GM23338 (cell line): ENCODE measurements at regions not wholly inside any gene's neighbourhood (a gene's known extent, or its start where the extent isn't known, plus 50 kb on each side); places are given as distances from the start of the nearest gene placed in this dataset.

ENCODE experiments used
- ATAC-seq: fragments of 200-7000 bp; cut with Tn5 transposase; 3 replicates; pipeline ENCODE4 v1.9.1; 2020
- DNase-seq: peaks from one replicate; pipeline ENCODE4 v3.0.0-alpha.2; 2015; ENCODE audit warnings: low spot score
- H2AFZ ChIP-seq: fragments of 200-600 bp; sonication (generic); 2 replicates; pipeline ENCODE4 v1.8.0; 2016; ENCODE audit warnings: antibody characterized with exemption, mild to moderate bottlenecking, moderate library complexity
- H3F3A ChIP-seq: fragments of 200-600 bp; sonication (generic); replicated peaks from 2 replicates; pipeline ENCODE4 v1.8.0; 2017; ENCODE audit warnings: antibody characterized with exemption, mixed run types, low read depth
- H3K27ac ChIP-seq: fragments of 200-600 bp; sonication (generic); 2 replicates; pipeline ENCODE4 v1.6.1; 2016; ENCODE audit warnings: low read depth
- H3K27me3 ChIP-seq: fragments of 200-600 bp; sonication (generic); 2 replicates; pipeline ENCODE4 v1.8.0; 2016; ENCODE audit warnings: mild to moderate bottlenecking, mixed run types, moderate library complexity; ENCODE audit not compliant: insufficient read depth
- H3K36me3 ChIP-seq: fragments of 200-600 bp; sonication (generic); 2 replicates; pipeline ENCODE4 v1.8.0; 2016; ENCODE audit warnings: mild to moderate bottlenecking; ENCODE audit not compliant: insufficient read depth
- H3K4me1 ChIP-seq: fragments of 200-600 bp; sonication (generic); 2 replicates; pipeline ENCODE4 v1.8.0; 2016; ENCODE audit warnings: mild to moderate bottlenecking, moderate library complexity; ENCODE audit not compliant: insufficient read depth
- H3K4me2 ChIP-seq: fragments of 200-600 bp; sonication (generic); 2 replicates; pipeline ENCODE4 v1.7.1; 2017; ENCODE audit warnings: mixed run types
- H3K4me3 ChIP-seq: fragments of 200-600 bp; sonication (generic); 2 replicates; pipeline ENCODE4 v1.6.1; 2016; ENCODE audit warnings: mixed run types
- H3K79me2 ChIP-seq: fragments of 200-600 bp; sonication (generic); replicated peaks from 2 replicates; pipeline ENCODE4 v1.8.0; 2017; ENCODE audit warnings: mild to moderate bottlenecking; ENCODE audit not compliant: insufficient read depth
- H3K9me2 ChIP-seq: fragments of 200-600 bp; sonication (generic); 2 replicates; pipeline ENCODE4 v1.8.0; 2017; ENCODE audit not compliant: insufficient read depth
- H4K20me1 ChIP-seq: fragments of 200-600 bp; sonication (generic); replicated peaks from 2 replicates; pipeline ENCODE4 v1.8.0; 2017; ENCODE audit warnings: mild to moderate bottlenecking; ENCODE audit not compliant: insufficient read depth
- H3K27ac Mint-ChIP-seq: 2 replicates; pipeline ENCODE4 v1.8.0; 2020; ENCODE audit warnings: inconsistent platforms, mild to moderate bottlenecking, moderate library complexity, mixed read lengths
- H3K27me3 Mint-ChIP-seq: 3 replicates; pipeline ENCODE4 v1.8.0; 2022; ENCODE audit warnings: low read depth, mild to moderate bottlenecking, moderate library complexity, mixed read lengths, inconsistent platforms; ENCODE audit not compliant: insufficient read depth, poor library complexity
- H3K36me3 Mint-ChIP-seq: 3 replicates; pipeline ENCODE4 v1.8.0; 2021; ENCODE audit warnings: low read depth, mild to moderate bottlenecking, inconsistent platforms, moderate library complexity, mixed read lengths
- H3K4me1 Mint-ChIP-seq: 3 replicates; pipeline ENCODE4 v1.8.0; 2020; ENCODE audit warnings: mild to moderate bottlenecking, inconsistent platforms, mixed read lengths
- H3K4me3 Mint-ChIP-seq: 3 replicates; pipeline ENCODE4 v1.8.0; 2021; ENCODE audit warnings: moderate library complexity, mild to moderate bottlenecking, inconsistent platforms, mixed read lengths
- H3K9me3 Mint-ChIP-seq: 3 replicates; pipeline ENCODE4 v1.8.0; 2020; ENCODE audit warnings: moderate library complexity, mild to moderate bottlenecking, inconsistent platforms, mixed read lengths
- CREB1 ChIP-seq: fragments of 250-450 bp; sonication (Bioruptor Pico); IDR thresholded peaks from 2 replicates; pipeline ENCODE4 v1.5.0; 2020; ENCODE audit warnings: low read depth, mild to moderate bottlenecking, moderate library complexity
- EZH2 ChIP-seq: fragments of 200-600 bp; sonication (generic); IDR thresholded peaks from one replicate; pipeline ENCODE4 v1.8.0; 2017; ENCODE audit warnings: antibody characterized with exemption, mild to moderate bottlenecking, low read depth; ENCODE audit not compliant: unreplicated experiment
- EZH2phosphoT487 ChIP-seq: fragments of 200-600 bp; sonication (generic); IDR thresholded peaks from one replicate; pipeline ENCODE4 v1.8.1; 2018; ENCODE audit warnings: antibody characterized with exemption; ENCODE audit not compliant: unreplicated experiment
- JUNB ChIP-seq: IDR thresholded peaks from one replicate; pipeline ENCODE4 v1.6.1; 2016; ENCODE audit warnings: antibody characterized with exemption; ENCODE audit not compliant: unreplicated experiment
- NANOG ChIP-seq: IDR thresholded peaks from 2 replicates; pipeline ENCODE4 v1.6.1; 2016; ENCODE audit warnings: antibody characterized with exemption, borderline replicate concordance
- POLR2AphosphoS5 ChIP-seq: IDR thresholded peaks from 2 replicates; pipeline ENCODE4 v1.6.1; 2016; ENCODE audit warnings: antibody characterized with exemption, low read depth
- STAT1 ChIP-seq: IDR thresholded peaks from one replicate; pipeline ENCODE4 v1.6.1; 2016; ENCODE audit warnings: antibody characterized with exemption; ENCODE audit not compliant: unreplicated experiment
- ZNF114 ChIP-seq: fragments of 250-450 bp; sonication (Bioruptor Pico); IDR thresholded peaks from 2 replicates; pipeline ENCODE4 v1.5.0; 2020; ENCODE audit warnings: mild to moderate bottlenecking, moderate library complexity
- ZNF331 ChIP-seq: fragments of 250-450 bp; sonication (Bioruptor Pico); IDR thresholded peaks from 2 replicates; pipeline ENCODE4 v1.5.0; 2020; ENCODE audit warnings: low read depth, mild to moderate bottlenecking, moderate library complexity
- TF ChIP-seq, protein P1 (sequence below), 2 experiments: fragments of 200-600 bp in 1 of 2; sonication (generic) in 1 of 2; conservative IDR thresholded peaks; 2 replicates each; pipeline versions ENCODE4 v1.5.1 to v1.6.1; 2016 to 2017; ENCODE audit warnings: antibody characterized with exemption in 2 of 2, low read depth in 2 of 2, mild to moderate bottlenecking in 2 of 2, moderate library complexity in 1 of 2
- TF ChIP-seq, protein P2 (sequence below): IDR thresholded peaks from 2 replicates; pipeline ENCODE4 v1.6.1; 2016; ENCODE audit warnings: antibody characterized with exemption
- TF ChIP-seq, protein P3 (sequence below): fragments of 250-450 bp; sonication (Bioruptor Pico); IDR thresholded peaks from 2 replicates; pipeline ENCODE4 v1.5.0; 2020; ENCODE audit warnings: mild to moderate bottlenecking, moderate library complexity
- TF ChIP-seq, protein P4 (sequence below): IDR thresholded peaks from one replicate; pipeline ENCODE4 v1.6.1; 2018; ENCODE audit warnings: antibody characterized with exemption; ENCODE audit not compliant: unreplicated experiment

DNA sequence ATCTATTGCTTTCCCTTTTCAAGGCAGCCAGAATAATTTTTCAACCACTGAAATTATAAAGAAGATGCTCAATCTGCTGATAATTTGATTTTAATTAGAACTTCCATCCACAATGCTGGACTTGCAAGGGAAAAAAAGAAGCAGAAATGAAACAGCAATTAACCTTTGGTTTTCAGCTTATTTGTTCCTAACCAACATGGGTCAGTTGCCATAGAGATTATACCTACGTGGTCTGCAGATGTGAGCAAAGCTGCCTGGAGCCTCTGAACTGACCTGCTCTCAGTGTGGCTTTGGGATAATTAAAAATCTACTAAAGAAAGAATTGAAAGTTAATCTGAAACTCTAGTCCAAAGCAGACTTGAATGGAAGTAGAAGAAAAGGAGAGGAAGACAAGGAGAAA is 195.7 kb upstream of the API5 start:
- no peak for TF ChIP-seq POLR2AphosphoS5
- no peak for TF ChIP-seq STAT1
- TF ChIP-seq CREB1 (CRISPR knock-in tag): no peak
- no peak for TF ChIP-seq NANOG
- TF ChIP-seq, protein P1, sequence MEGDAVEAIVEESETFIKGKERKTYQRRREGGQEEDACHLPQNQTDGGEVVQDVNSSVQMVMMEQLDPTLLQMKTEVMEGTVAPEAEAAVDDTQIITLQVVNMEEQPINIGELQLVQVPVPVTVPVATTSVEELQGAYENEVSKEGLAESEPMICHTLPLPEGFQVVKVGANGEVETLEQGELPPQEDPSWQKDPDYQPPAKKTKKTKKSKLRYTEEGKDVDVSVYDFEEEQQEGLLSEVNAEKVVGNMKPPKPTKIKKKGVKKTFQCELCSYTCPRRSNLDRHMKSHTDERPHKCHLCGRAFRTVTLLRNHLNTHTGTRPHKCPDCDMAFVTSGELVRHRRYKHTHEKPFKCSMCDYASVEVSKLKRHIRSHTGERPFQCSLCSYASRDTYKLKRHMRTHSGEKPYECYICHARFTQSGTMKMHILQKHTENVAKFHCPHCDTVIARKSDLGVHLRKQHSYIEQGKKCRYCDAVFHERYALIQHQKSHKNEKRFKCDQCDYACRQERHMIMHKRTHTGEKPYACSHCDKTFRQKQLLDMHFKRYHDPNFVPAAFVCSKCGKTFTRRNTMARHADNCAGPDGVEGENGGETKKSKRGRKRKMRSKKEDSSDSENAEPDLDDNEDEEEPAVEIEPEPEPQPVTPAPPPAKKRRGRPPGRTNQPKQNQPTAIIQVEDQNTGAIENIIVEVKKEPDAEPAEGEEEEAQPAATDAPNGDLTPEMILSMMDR (conservative IDR thresholded peaks at IDR 0.05; ENCODE audit: low read depth in 2 of 2): no peak
- TF ChIP-seq, protein P2, sequence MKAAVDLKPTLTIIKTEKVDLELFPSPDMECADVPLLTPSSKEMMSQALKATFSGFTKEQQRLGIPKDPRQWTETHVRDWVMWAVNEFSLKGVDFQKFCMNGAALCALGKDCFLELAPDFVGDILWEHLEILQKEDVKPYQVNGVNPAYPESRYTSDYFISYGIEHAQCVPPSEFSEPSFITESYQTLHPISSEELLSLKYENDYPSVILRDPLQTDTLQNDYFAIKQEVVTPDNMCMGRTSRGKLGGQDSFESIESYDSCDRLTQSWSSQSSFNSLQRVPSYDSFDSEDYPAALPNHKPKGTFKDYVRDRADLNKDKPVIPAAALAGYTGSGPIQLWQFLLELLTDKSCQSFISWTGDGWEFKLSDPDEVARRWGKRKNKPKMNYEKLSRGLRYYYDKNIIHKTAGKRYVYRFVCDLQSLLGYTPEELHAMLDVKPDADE: no peak
- TF ChIP-seq EZH2: no peak
- TF ChIP-seq, protein P3, sequence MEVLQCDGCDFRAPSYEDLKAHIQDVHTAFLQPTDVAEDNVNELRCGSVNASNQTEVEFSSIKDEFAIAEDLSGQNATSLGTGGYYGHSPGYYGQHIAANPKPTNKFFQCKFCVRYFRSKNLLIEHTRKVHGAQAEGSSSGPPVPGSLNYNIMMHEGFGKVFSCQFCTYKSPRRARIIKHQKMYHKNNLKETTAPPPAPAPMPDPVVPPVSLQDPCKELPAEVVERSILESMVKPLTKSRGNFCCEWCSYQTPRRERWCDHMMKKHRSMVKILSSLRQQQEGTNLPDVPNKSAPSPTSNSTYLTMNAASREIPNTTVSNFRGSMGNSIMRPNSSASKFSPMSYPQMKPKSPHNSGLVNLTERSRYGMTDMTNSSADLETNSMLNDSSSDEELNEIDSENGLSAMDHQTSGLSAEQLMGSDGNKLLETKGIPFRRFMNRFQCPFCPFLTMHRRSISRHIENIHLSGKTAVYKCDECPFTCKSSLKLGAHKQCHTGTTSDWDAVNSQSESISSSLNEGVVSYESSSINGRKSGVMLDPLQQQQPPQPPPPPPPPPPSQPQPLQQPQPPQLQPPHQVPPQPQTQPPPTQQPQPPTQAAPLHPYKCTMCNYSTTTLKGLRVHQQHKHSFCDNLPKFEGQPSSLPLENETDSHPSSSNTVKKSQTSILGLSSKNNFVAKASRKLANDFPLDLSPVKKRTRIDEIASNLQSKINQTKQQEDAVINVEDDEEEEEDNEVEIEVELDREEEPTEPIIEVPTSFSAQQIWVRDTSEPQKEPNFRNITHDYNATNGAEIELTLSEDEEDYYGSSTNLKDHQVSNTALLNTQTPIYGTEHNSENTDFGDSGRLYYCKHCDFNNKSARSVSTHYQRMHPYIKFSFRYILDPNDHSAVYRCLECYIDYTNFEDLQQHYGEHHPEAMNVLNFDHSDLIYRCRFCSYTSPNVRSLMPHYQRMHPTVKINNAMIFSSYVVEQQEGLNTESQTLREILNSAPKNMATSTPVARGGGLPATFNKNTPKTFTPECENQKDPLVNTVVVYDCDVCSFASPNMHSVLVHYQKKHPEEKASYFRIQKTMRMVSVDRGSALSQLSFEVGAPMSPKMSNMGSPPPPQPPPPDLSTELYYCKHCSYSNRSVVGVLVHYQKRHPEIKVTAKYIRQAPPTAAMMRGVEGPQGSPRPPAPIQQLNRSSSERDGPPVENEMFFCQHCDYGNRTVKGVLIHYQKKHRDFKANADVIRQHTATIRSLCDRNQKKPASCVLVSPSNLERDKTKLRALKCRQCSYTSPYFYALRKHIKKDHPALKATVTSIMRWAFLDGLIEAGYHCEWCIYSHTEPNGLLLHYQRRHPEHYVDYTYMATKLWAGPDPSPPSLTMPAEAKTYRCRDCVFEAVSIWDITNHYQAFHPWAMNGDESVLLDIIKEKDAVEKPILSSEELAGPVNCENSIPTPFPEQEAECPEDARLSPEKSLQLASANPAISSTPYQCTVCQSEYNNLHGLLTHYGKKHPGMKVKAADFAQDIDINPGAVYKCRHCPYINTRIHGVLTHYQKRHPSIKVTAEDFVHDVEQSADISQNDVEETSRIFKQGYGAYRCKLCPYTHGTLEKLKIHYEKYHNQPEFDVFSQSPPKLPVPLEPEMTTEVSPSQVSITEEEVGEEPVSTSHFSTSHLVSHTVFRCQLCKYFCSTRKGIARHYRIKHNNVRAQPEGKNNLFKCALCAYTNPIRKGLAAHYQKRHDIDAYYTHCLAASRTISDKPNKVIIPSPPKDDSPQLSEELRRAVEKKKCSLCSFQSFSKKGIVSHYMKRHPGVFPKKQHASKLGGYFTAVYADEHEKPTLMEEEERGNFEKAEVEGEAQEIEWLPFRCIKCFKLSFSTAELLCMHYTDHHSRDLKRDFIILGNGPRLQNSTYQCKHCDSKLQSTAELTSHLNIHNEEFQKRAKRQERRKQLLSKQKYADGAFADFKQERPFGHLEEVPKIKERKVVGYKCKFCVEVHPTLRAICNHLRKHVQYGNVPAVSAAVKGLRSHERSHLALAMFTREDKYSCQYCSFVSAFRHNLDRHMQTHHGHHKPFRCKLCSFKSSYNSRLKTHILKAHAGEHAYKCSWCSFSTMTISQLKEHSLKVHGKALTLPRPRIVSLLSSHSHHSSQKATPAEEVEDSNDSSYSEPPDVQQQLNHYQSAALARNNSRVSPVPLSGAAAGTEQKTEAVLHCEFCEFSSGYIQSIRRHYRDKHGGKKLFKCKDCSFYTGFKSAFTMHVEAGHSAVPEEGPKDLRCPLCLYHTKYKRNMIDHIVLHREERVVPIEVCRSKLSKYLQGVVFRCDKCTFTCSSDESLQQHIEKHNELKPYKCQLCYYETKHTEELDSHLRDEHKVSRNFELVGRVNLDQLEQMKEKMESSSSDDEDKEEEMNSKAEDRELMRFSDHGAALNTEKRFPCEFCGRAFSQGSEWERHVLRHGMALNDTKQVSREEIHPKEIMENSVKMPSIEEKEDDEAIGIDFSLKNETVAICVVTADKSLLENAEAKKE (CRISPR knock-in tag): no peak
- no peak for TF ChIP-seq ZNF114 (CRISPR knock-in tag)
- TF ChIP-seq JUNB: no peak
- TF ChIP-seq, protein P4, sequence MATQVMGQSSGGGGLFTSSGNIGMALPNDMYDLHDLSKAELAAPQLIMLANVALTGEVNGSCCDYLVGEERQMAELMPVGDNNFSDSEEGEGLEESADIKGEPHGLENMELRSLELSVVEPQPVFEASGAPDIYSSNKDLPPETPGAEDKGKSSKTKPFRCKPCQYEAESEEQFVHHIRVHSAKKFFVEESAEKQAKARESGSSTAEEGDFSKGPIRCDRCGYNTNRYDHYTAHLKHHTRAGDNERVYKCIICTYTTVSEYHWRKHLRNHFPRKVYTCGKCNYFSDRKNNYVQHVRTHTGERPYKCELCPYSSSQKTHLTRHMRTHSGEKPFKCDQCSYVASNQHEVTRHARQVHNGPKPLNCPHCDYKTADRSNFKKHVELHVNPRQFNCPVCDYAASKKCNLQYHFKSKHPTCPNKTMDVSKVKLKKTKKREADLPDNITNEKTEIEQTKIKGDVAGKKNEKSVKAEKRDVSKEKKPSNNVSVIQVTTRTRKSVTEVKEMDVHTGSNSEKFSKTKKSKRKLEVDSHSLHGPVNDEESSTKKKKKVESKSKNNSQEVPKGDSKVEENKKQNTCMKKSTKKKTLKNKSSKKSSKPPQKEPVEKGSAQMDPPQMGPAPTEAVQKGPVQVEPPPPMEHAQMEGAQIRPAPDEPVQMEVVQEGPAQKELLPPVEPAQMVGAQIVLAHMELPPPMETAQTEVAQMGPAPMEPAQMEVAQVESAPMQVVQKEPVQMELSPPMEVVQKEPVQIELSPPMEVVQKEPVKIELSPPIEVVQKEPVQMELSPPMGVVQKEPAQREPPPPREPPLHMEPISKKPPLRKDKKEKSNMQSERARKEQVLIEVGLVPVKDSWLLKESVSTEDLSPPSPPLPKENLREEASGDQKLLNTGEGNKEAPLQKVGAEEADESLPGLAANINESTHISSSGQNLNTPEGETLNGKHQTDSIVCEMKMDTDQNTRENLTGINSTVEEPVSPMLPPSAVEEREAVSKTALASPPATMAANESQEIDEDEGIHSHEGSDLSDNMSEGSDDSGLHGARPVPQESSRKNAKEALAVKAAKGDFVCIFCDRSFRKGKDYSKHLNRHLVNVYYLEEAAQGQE: no peak
- no peak for TF ChIP-seq EZH2phosphoT487
- no peak for TF ChIP-seq ZNF331 (CRISPR knock-in tag)
- no peaks in the 10 kb centered on the region for H3K4me1 Mint-ChIP-seq
- peaks cover 93% of the 10 kb centered on the region for H3K9me3 Mint-ChIP-seq
- no peaks in the 10 kb centered on the region for H3K36me3 ChIP-seq
- H3K4me1 ChIP-seq: no peaks in the 10 kb centered on the region
- DNase-seq (no peak), ATAC-seq (no peak)
- no peak overlapping the region for H2AFZ ChIP-seq
- H3K27me3 ChIP-seq: no peaks in the 10 kb centered on the region
- H4K20me1 ChIP-seq: no peaks in the 10 kb centered on the region
- H3K4me2 ChIP-seq: no peak overlapping the region
- no peak overlapping the region for H3K4me3 Mint-ChIP-seq
- H3K79me2 ChIP-seq: no peaks in the 10 kb centered on the region
- H3K36me3 Mint-ChIP-seq: no peaks in the 10 kb centered on the region; the same call in 2 of the 3 replicates
- H3F3A ChIP-seq: no peaks in the 10 kb centered on the region
- no peak overlapping the region for H3K27ac ChIP-seq
- no peaks in the 10 kb centered on the region for H3K27me3 Mint-ChIP-seq
- no peaks in the 10 kb centered on the region for H3K9me2 ChIP-seq
- no peak overlapping the region for H3K4me3 ChIP-seq
- no peak overlapping the region for H3K27ac Mint-ChIP-seq
